SU-DHL-6 (cell line): ENCODE measurements at regions not wholly inside any gene's neighbourhood (a gene's known extent, or its start where the extent isn't known, plus 50 kb on each side); places are given as distances from the start of the nearest gene placed in this dataset.
"Not testable (repeated sequence)": the region's sequence is repeated elsewhere in the genome, so short reads cannot be mapped to it uniquely, and the experiment has no call there.

Source experiments
- H2AFZ ChIP-seq: fragments of 200-600 bp; sonication (generic); 2 replicates; pipeline ENCODE4 v1.6.1; 2014; ENCODE audit warnings: low read depth, mild to moderate bottlenecking, moderate library complexity, mixed read lengths, antibody characterized with exemption, low read length; ENCODE audit not compliant: severe bottlenecking
- H3F3A ChIP-seq: fragments of 200-600 bp; shearing (Covaris generic); 2 replicates; pipeline ENCODE4 v1.6.0; 2016; ENCODE audit warnings: antibody characterized with exemption, mild to moderate bottlenecking; ENCODE audit not compliant: insufficient read depth
- H3K27ac ChIP-seq: fragments of 200-600 bp; sonication (generic); 2 replicates; pipeline ENCODE4 v1.5.1; 2016; ENCODE audit warnings: low read depth, mild to moderate bottlenecking, low read length, moderate library complexity, mixed read lengths
- H3K27me3 ChIP-seq: fragments of 200-600 bp; sonication (generic), shearing (Covaris generic); 2 replicates; pipeline ENCODE4 v1.6.0; 2014; ENCODE audit warnings: mild to moderate bottlenecking, low read length
- H3K36me3 ChIP-seq: fragments of 200-600 bp; sonication (generic); 2 replicates; pipeline ENCODE4 v1.6.1; 2014; ENCODE audit warnings: mild to moderate bottlenecking, low read length, mixed read lengths
- H3K4me2 ChIP-seq: fragments of 300-600, 200-600 bp; shearing (Covaris generic), sonication (generic); 2 replicates; pipeline ENCODE4 v1.6.0; 2014; ENCODE audit warnings: low read length, low read depth, mild to moderate bottlenecking; ENCODE audit not compliant: poor library complexity, severe bottlenecking
- H3K4me3 ChIP-seq: fragments of 200-600 bp; sonication (generic); 2 replicates; pipeline ENCODE4 v1.5.1; 2014; ENCODE audit warnings: antibody characterized with exemption, low read length, mild to moderate bottlenecking, mixed read lengths; ENCODE audit not compliant: insufficient read depth, poor library complexity, severe bottlenecking
- H3K79me2 ChIP-seq: fragments of 200-600 bp; sonication (generic); 2 replicates; pipeline ENCODE4 v1.6.1; 2014; ENCODE audit warnings: mild to moderate bottlenecking, low read length, moderate library complexity; ENCODE audit not compliant: insufficient read depth
- H3K9ac ChIP-seq: fragments of 200-600 bp; sonication (generic); 2 replicates; pipeline ENCODE4 v1.7.0; 2014; ENCODE audit warnings: mild to moderate bottlenecking, low read length
- H3K9me2 ChIP-seq: fragments of 200-600 bp; sonication (generic); replicated peaks from 2 replicates; pipeline ENCODE4 v1.6.1; 2014; ENCODE audit warnings: low read length; ENCODE audit not compliant: insufficient read depth
- H3K9me3 ChIP-seq: fragments of 200-600 bp; sonication (generic); 2 replicates; pipeline ENCODE4 v1.6.1; 2014; ENCODE audit warnings: low read length, mixed read lengths; ENCODE audit not compliant: insufficient read depth
- H4K20me1 ChIP-seq: fragments of 200-600 bp; sonication (generic); 2 replicates; pipeline ENCODE4 v1.6.1; 2014; ENCODE audit warnings: low read depth, mild to moderate bottlenecking, antibody characterized with exemption, low read length, moderate library complexity, mixed read lengths
- EZH2phosphoT487 ChIP-seq: fragments of 200-600 bp; sonication (generic), shearing (Covaris generic); conservative IDR thresholded peaks from 2 replicates; pipeline ENCODE4 v1.6.1; 2018; ENCODE audit warnings: mild to moderate bottlenecking, antibody characterized with exemption, low read length, moderate library complexity, mixed read lengths
- TF ChIP-seq, protein P1 (sequence below): fragments of 200-600 bp; sonication (generic); IDR thresholded peaks from one replicate; pipeline ENCODE4 v1.5.1; 2017; ENCODE audit warnings: antibody characterized with exemption, mild to moderate bottlenecking, low read length, moderate library complexity; ENCODE audit not compliant: insufficient read depth, poor library complexity, severe bottlenecking

DNA sequence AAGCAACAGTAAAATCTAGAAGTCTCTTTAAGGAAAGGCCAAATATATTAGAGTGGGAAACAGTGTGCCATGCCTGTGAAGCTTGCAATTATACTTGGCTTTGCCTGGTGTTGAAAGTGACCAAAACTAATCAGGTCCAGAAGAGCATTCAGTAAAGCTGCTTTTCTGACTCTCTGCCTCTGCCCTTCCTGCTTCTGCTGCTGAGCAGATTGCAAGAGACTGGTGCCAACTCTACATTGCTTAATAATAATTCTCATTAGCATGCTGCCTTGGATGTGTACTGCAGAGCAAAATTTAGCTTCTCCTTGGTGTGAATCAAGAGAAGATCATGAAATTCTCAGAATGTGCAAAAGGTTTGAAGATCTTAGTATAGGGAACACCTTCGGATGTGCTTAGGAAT, 120.4 kb upstream of the RFX3 start:
- no peak for TF ChIP-seq EZH2phosphoT487
- TF ChIP-seq, protein P1, sequence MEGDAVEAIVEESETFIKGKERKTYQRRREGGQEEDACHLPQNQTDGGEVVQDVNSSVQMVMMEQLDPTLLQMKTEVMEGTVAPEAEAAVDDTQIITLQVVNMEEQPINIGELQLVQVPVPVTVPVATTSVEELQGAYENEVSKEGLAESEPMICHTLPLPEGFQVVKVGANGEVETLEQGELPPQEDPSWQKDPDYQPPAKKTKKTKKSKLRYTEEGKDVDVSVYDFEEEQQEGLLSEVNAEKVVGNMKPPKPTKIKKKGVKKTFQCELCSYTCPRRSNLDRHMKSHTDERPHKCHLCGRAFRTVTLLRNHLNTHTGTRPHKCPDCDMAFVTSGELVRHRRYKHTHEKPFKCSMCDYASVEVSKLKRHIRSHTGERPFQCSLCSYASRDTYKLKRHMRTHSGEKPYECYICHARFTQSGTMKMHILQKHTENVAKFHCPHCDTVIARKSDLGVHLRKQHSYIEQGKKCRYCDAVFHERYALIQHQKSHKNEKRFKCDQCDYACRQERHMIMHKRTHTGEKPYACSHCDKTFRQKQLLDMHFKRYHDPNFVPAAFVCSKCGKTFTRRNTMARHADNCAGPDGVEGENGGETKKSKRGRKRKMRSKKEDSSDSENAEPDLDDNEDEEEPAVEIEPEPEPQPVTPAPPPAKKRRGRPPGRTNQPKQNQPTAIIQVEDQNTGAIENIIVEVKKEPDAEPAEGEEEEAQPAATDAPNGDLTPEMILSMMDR = no peak
- Histone ChIP-seq H3K9me2 (no peaks in the 10 kb centered on the region), H2AFZ (no peak overlapping the region), H3K27ac (no peak overlapping the region), H3F3A (no peaks in the 10 kb centered on the region), H3K27me3 (no peaks in the 10 kb centered on the region), H3K9me3 (no peaks in the 10 kb centered on the region), H4K20me1 (no peaks in the 10 kb centered on the region), H3K4me3 (no peak overlapping the region), H3K4me2 (no peak overlapping the region), H3K9ac (no peak overlapping the region), H3K79me2 (no peaks in the 10 kb centered on the region), H3K36me3 (no peaks in the 10 kb centered on the region)

DNA sequence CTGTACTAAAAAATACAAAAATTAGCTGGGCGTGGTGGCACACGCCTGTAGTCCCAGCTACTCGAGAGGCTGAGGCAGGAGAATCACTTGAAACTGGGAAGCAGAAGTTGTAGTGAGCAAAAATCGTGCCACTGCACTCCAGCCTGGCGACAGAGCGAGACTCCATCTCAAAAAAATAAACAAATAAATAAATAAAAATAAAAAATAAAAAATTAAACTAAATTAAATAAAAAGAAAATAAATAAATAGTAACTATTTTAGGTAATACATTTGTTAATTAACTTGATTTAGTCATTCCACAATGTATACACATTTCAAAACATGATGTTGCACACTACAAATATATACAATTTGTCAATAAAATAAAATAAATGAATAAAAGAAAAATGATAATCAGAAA, 116.3 kb upstream of the RFX3 start:
- H3K9me3 ChIP-seq, H3K9ac ChIP-seq, H3K27ac ChIP-seq, H3K9me2 ChIP-seq, H3K36me3 ChIP-seq, H3K27me3 ChIP-seq, H3F3A ChIP-seq, H2AFZ ChIP-seq, H3K79me2 ChIP-seq, H3K4me3 ChIP-seq, H3K4me2 ChIP-seq, H4K20me1 ChIP-seq: not testable (repeated sequence)

DNA sequence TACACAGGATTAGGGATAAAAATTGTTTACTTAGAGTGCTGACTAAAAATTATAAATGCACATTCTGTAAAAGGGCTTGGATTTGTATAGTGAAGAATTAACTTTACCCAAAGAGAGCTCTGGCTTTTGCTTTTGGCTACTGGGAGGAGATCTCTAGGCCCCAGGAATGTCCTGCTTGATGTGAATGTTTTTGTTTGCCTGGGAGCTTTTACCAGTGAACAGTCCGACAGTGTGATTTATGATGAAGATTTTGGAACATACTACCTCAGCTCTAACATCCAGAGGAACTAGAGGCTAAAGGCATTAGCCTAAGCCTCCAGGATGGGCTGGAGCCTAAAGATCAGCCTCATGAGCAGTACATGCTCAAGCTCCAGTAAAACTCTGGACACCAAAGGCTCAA, 103.7 kb upstream of the RFX3 start:
- Histone ChIP-seq H3K4me2 (no peak overlapping the region), H3K27ac (no peak overlapping the region), H3K9me2 (no peaks in the 10 kb centered on the region), H3K79me2 (no peaks in the 10 kb centered on the region), H3F3A (no peaks in the 10 kb centered on the region), H3K27me3 (no peaks in the 10 kb centered on the region), H3K9ac (no peak overlapping the region), H2AFZ (no peak overlapping the region), H3K36me3 (no peaks in the 10 kb centered on the region), H4K20me1 (no peaks in the 10 kb centered on the region), H3K4me3 (no peak overlapping the region), H3K9me3 (no peaks in the 10 kb centered on the region)
- TF ChIP-seq EZH2phosphoT487 = no peak
- TF ChIP-seq, protein P1 = no peak

DNA sequence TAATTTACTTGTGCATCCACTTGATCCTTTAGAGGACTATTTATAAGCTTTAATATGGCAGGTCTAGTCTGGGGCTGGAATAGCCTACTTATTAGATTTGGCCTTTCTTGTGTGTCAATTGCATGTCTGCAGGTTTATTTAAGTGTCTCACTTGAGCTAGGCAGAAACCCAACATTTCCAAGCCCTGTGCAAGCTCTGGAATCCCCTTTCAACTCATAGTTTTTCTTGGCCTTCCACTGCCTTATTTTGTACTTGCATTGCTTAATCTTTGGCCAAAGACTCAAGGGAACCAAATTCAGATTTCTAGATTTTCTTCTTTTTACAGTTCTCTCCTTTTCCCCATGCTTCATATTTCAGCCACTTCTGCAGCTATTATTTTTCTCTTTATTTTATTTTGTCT, 102.4 kb upstream of the RFX3 start:
- H2AFZ ChIP-seq = no peak overlapping the region
- no peaks in the 10 kb centered on the region for H3K27me3 ChIP-seq
- H3K4me3 ChIP-seq = no peak overlapping the region
- H3K27ac ChIP-seq = no peak overlapping the region
- no peak overlapping the region for H3K9ac ChIP-seq
- H3K9me3 ChIP-seq = no peaks in the 10 kb centered on the region
- no peaks in the 10 kb centered on the region for H4K20me1 ChIP-seq
- TF ChIP-seq, protein P1 = no peak
- TF ChIP-seq EZH2phosphoT487 = no peak
- H3F3A ChIP-seq = no peaks in the 10 kb centered on the region
- no peaks in the 10 kb centered on the region for H3K36me3 ChIP-seq
- H3K9me2 ChIP-seq = no peaks in the 10 kb centered on the region
- no peaks in the 10 kb centered on the region for H3K79me2 ChIP-seq
- no peak overlapping the region for H3K4me2 ChIP-seq
